ENCODE measurements at regions not wholly inside any gene's neighbourhood (a gene's known extent, or its start where the extent isn't known, plus 50 kb on each side); places are given as distances from the start of the nearest gene placed in this dataset.
"Not testable (repeated sequence)": the region's sequence is repeated elsewhere in the genome, so short reads cannot be mapped to it uniquely, and the experiment has no call there.

DNA sequence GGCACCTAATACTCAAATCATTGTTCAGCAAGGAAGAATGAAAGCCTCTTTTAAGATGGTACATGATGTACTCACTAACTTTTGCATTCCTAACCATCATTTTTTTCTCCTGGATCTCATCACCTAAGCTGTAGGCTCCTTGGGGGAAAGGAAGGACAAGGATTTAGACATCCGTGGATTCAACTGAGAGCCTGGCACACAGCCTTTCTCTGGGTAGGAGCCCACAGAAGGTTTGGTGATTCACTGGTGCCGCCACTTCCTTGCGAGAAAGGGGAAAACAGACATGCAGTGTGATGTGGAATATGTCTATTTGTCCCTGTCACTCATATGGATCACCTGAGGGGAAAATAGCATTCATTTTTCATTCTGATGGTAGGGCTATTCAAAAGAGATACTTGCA lies 147.3 kb downstream of the PCDH7 start:
- TF ChIP-seq, protein P1, sequence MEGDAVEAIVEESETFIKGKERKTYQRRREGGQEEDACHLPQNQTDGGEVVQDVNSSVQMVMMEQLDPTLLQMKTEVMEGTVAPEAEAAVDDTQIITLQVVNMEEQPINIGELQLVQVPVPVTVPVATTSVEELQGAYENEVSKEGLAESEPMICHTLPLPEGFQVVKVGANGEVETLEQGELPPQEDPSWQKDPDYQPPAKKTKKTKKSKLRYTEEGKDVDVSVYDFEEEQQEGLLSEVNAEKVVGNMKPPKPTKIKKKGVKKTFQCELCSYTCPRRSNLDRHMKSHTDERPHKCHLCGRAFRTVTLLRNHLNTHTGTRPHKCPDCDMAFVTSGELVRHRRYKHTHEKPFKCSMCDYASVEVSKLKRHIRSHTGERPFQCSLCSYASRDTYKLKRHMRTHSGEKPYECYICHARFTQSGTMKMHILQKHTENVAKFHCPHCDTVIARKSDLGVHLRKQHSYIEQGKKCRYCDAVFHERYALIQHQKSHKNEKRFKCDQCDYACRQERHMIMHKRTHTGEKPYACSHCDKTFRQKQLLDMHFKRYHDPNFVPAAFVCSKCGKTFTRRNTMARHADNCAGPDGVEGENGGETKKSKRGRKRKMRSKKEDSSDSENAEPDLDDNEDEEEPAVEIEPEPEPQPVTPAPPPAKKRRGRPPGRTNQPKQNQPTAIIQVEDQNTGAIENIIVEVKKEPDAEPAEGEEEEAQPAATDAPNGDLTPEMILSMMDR (conservative IDR thresholded peaks at IDR 0.05; ENCODE audit: low read depth, low read length): no peak
- DNase-seq (ENCODE audit: low read depth): no peak
- H3K4me3 ChIP-seq (ENCODE audit: low read depth, low read length): no peak overlapping the region

GRCh38 chr4:30868111-30868895 lies 148.1 kb downstream of the PCDH7 start:
- TF ChIP-seq, protein P1 (conservative IDR thresholded peaks at IDR 0.05; ENCODE audit: low read depth, low read length): no peak
- H3K4me3 ChIP-seq (ENCODE audit: low read depth, low read length): no peak overlapping the region
- DNase-seq (ENCODE audit: low read depth): no peak

DNA sequence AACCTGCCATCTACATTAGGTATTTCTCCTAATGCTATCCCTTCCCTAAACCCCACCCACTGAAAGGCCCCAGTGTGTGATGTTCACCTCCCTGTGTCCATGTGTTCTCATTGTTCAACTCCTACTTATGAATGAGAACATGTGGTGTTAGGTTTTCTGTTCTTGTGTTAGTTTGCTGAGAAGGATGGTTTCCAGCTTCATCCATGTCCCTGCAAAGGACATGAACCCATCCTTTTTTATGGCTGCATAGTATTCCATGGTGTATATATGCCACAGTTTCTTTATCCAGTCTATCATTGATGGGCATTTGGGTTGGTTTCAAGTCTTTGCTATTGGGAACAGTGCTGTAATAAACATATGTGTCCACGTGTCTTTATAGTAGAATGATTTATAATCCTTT lies 149.2 kb downstream of the PCDH7 start:
- not testable (repeated sequence) for DNase-seq (ENCODE audit: low read depth); H3K4me3 ChIP-seq (ENCODE audit: low read depth, low read length)

DNA sequence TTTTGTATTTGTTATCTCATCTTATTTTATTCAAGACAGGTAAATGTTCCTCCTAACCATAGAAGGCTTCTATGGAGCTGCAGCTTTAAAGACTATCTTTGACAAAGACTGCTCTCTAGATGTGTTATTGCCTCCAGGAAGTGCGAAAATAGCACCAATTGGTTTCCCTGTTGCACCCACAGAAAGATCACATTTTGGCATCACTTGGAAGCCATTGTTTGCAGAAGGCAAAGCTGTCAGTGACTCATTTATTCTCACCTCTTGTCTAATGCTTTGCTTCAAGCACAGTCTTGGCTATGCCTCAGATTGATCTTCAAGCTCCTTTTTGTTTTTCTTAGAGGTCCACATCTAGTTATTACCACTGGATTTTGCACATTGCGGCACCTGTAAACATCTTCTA lies 150.3 kb downstream of the PCDH7 start:
- H3K4me3 ChIP-seq (ENCODE audit: low read depth, low read length): no peak overlapping the region
- DNase-seq (ENCODE audit: low read depth): no peak
- TF ChIP-seq, protein P1 (conservative IDR thresholded peaks at IDR 0.05; ENCODE audit: low read depth, low read length): no peak

- H3K4me3 ChIP-seq (ENCODE audit: low read depth, low read length): no peak overlapping the region
- DNase-seq (ENCODE audit: low read depth): no peak
- TF ChIP-seq, protein P1 (conservative IDR thresholded peaks at IDR 0.05; ENCODE audit: low read depth, low read length): no peak
These were observed 155.6 kb downstream of the PCDH7 start for GRCh38 chr4:30875658-30876269.

DNA sequence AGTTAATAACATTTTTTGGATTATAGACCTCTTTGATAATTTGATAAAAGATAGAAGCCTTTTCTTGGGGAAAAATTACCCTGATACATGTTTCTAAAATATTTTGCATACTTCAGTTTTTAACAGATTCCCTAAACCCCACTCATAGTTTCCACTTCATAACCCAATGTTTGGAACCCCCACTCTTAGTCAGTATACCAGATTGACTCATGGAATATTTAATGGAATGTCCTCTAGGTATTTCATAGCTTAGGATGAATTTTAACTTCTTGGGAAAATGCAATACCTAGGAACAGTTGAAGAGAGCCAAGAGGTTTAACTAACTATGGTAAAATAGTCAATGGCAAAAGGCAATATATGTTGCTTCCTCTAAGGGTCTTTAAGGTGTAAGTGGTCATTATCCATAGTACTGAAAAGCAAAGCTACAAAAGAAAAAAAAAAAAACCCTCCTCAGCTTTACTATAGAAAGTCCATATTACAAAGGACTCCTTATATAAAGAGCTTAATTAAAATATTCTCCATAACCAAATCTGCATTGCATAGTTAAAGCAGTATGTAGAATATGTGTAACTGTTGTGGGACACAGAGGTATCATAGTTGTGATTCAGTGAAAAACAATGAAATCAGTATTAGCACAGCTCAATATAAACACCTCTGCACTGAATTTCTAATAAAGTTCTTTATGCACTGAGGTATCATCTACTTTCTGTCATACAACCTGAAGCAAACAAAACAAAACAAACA lies 159.9 kb downstream of the PCDH7 start:
- TF ChIP-seq, protein P1 (conservative IDR thresholded peaks at IDR 0.05; ENCODE audit: low read depth, low read length): no peak
- DNase-seq (ENCODE audit: low read depth): no peak
- no peak overlapping the region for H3K4me3 ChIP-seq (ENCODE audit: low read depth, low read length)

DNA sequence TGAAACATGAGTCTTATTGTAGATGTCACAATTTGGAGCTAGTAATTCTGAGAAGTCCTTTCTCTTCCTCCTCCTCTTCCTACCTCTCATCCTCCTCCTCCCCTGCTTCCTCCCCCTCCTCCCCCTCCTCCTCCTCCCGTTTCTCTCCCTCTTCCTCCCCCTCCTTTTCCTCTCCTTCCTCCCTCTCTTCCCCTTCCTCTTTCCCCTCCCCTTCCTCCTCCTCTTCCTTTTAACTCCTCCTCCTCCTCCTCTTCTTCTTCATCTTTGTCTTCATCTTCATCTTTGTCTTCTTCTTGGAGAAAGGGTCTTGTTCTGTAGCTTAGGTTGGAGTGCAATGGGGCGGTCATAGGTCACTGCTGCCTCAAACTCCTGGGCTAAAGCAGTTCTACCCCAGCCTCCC lies 161.8 kb downstream of the PCDH7 start:
- no peak overlapping the region for H3K4me3 ChIP-seq (ENCODE audit: low read depth, low read length)
- DNase-seq (ENCODE audit: low read depth): no peak
- TF ChIP-seq, protein P1 (conservative IDR thresholded peaks at IDR 0.05; ENCODE audit: low read depth, low read length): no peak
